NAMALWA (cell line): ENCODE measurements at regions not wholly inside any gene's neighbourhood (a gene's known extent, or its start where the extent isn't known, plus 50 kb on each side); places are given as distances from the start of the nearest gene placed in this dataset.

Experiments
- DNase-seq: peaks from one replicate; pipeline ENCODE4 v3.0.0-alpha.2; 2015; ENCODE audit warnings: low spot score

DNA sequence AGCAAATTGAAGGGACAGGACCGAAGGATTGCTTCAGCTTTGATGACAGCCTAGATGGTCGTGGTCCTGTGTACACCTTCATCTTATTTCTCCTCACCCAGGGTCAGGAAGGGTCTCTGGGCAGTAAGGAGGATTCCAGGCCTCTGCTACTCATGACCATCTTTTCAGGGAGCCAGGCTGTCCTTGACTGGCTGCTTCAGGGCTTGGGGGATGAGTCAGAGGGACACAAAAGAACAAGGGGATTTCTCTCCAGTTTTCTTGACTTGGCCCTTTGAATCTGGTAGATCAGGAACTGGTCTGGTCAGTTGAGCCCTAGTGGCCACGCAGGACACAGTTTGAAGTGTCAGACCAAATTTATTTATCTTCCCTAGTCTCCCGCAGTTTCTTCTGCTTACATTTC, 402.1 kb upstream of the CHD6 start:
- DNase-seq, result no peak

DNA sequence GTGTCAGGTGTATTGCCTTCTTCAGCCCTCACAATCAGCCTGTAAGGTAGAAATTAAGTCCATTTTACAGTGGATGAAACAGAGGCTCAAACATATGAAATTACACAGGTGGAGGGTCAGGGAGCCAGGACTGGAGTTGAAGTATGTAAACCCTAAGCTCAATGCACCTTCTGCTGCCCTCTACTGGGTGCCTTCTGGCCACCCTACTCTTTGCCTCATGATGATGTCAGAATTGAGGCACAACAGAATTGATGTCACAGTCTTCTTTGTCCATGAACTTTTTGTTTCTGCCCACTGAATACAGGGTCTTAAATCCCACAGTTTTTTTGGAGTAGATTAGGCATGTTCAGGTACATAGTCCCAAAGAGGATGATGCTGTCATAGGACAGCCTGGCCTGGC, 400.8 kb upstream of the CHD6 start:
- DNase-seq, result peak; percentile 35

- no peak for DNase-seq
Observed at GRCh38 chr20:42010090-42010489, 391.9 kb upstream of the CHD6 start.

- DNase-seq, result no peak
Observed at GRCh38 chr20:42007251-42007650, 389.1 kb upstream of the CHD6 start.

GRCh38 chr20:42005211-42005610, 387.0 kb upstream of the CHD6 start:
- DNase-seq, result no peak

DNA sequence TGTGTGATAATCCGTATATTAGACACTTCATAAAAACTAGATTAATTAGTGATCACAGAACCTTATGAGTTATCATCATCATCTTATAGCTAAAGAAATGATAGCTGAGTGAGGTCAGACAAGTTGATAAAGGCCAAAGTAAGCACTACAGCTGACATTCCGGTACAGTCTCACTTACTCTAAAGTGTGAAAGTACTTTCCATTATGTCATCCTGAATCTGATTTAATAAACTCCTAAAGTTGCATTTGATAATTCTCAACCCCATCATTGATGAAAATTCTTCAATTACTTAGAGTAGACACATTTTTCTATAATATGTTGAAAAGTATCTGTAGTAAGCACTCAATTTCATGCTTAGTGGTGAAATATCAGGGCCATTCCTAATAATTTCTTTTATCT, 385.2 kb upstream of the CHD6 start:
- DNase-seq, result no peak

GRCh38 chr20:41998539-41999341, 380.6 kb upstream of the CHD6 start:
- no peak for DNase-seq

DNA sequence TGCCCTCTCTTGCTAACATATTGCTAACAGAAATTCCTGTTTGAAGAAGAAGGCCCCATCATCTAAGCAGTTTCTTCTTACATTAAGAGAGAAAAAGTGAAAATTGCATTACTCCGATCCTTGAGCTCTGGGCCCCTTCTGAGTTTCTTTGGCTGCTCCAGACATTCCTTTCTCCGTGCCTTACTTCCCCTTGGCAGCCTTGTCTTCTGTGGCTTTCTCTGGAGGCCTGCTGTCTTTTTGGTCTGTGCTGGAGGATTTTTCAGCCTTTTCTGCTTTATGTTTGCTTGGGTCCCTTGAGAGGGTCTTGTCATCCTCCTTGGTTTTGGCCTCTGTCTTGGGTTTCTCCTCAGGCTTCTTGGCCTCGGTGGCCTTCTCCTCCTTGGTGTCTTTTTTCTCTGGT, 378.8 kb upstream of the CHD6 start:
- DNase-seq, result no peak

- DNase-seq, result no peak
Observed at GRCh38 chr20:41992481-41992880, 374.3 kb upstream of the CHD6 start.

DNA sequence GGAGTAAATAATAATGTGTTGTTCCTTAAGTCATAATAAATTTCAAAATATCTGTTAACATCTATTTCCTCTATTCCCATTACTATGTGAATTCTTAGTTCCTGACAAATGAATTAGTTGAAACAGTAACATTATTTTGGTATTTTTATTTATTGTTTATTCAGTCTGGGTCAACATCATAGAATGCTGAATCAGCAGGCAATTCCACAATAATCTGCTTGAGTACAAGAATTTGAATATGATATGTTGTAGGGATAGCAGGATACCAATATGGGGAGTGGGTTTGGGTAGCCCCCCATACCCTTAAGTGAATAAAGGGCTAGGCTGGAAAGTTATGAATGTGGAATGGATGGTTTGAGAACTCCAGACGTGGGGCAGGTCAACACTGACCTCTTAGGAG, 373.2 kb upstream of the CHD6 start:
- DNase-seq, result no peak

DNA sequence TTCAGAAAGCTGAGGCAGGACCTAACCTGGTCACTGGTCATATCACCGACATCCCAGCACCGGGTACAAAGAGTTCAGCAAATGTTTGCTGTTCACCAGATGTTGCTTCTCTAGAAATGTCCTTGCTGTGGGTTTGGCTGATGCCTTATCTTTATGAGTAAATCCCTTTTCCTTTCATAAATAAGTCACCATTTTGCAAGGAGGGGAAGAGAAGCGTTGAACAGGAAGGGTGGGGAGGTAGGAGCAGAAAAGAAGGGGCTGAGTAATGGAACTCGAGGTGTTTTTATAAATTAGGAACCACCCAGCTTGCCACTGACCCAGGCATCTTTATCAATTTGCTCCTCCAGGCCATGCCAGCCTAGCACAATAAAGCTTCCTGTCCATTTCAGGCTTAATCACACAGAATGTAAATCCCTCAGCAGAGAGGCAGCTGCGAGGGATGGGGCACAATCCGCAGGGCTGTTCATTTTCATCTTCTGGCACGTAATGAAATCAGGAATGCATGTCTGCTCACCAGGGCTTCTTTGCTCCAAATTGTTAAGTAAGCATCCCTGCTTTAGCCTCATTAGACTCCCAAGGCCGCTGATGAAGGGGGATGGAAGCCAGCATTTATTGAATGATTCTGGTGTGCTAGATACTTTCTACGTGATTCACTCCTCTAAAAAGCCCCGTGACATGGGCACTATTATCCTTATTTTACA, 371.9 kb upstream of the CHD6 start:
- no peak for DNase-seq

DNA sequence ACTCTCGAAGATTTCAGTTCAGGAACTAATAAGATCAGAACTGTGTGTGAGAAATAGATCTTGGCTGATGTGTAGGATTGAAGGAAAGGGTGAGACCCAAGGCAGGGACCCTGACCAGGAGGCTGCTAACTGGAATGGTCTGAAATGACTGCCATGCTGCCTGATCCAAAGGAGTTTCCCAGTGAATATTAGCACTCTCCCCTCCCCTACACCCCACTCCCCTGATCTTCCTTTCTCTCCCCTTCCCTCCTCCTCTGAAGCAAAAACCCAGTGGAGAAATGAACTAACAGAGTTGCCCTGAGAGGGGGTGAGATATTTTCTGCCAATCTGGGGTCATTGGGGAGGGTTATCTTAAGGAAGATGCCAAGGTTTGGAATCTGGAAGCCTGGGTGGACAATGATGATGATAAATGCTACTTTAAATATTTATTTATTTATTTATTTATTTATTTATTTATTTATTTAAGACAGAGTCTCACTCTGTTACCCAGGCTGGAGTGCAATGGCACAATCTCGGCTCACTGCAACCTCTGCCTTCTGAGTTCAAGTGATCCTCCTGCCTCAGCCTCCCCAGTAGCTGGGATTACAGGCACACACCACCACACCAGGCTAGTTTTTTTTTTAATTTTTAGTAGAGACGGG, 371.0 kb upstream of the CHD6 start:
- no peak for DNase-seq

GRCh38 chr20:41984031-41984430, 365.9 kb upstream of the CHD6 start:
- DNase-seq, result no peak

- DNase-seq, result no peak
Observed at GRCh38 chr20:41983159-41983558, 365.0 kb upstream of the CHD6 start.

- DNase-seq, result no peak
Observed at GRCh38 chr20:41981746-41982145, 363.6 kb upstream of the CHD6 start.

DNA sequence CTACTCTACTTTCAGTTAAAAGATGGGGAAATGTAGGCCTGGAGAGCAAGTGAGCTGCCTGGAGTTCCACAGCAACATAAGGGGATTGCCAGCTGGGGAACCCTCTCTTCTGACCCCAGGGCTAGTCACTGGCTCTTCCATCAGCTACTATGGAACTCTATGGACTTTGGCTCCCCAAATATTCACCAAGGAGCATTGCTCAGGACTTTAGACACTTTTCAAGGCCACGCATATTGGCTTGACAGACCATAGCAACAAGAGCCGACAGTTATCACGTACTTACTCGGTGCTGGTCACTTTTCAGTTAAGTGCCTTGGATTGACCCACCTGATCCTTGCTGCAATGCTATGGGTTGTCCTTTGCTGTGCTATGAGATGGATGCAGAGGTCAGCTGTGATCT, 360.7 kb upstream of the CHD6 start:
- no peak for DNase-seq

DNA sequence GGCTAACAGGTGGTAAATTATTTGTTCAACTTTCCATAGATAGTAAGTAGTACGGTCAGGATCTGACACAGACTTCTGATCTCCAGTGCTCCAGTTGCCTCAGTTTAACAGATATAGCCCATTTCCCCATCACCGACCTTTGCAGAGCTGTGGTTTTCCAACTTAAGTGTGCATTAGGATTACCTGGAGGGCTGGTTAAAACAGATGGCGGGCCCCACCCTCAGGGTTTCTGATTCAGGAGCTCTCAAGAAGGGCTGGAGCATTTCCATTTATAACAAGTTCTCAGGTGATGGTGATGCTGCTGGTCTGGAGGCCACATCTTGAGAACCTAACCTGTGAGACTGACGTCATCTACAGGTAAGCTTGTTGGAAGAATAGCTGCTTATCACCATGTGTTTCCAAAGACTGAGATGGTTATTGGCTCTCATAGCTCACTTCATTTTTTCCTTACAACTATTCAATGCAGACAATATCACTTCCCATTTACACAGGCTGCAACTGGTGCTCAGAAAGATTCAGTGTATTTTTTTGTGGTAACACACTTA, 360.1 kb upstream of the CHD6 start:
- no peak for DNase-seq

GRCh38 chr20:41969656-41970055, 351.5 kb upstream of the CHD6 start:
- DNase-seq, result no peak

- DNase-seq, result no peak
Observed at GRCh38 chr20:41960166-41960565, 342.0 kb upstream of the CHD6 start.

- DNase-seq, result no peak
Observed at GRCh38 chr20:41958391-41958790, 340.2 kb upstream of the CHD6 start.

- DNase-seq, result peak; percentile 46
Observed at GRCh38 chr20:41956338-41957074, 338.3 kb upstream of the CHD6 start.

DNA sequence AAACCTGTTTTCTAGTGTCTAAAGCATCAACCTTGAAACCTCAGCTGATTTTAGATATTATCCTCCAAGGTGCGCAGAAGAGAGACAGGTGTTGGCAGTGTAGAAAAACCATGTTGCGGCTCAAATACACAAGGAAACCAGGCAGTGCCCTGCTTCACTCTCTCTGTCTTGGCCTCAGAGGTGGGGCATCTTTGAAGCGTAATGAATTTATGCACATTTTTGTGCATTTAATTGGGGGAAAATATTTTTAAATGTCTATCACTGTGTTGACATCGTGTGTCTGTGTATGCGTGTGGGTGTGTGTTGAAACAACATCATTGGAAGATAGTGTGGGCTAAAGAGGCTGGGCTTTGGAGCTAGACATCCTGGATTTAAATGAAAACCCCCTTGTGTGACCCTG, 334.0 kb upstream of the CHD6 start:
- no peak for DNase-seq
